HCT116 (cell line): ENCODE measurements at regions not wholly inside any gene's neighbourhood (a gene's known extent, or its start where the extent isn't known, plus 50 kb on each side); places are given as distances from the start of the nearest gene placed in this dataset.

Experiments used
- ATAC-seq: fragments of 200-7000 bp; cut with Tn5 transposase; 2 replicates; pipeline ENCODE4 v1.9.1; 2020; ENCODE audit warnings: mild to moderate bottlenecking, moderate library complexity
- BruUV-seq: library from RNA; stranded (reverse); fragments of 400-500 nt; replicated peaks from 2 replicates; lab custom pipeline; 2021; lab: Mats Ljungman, UMichigan
- CTCF ChIA-PET: fragments of 300-600 bp; sonication (Branson Sonifier 250); formaldehyde crosslinking; loops from one replicate; lab custom pipeline; 2021; ENCODE audit warnings: antibody characterized with exemption; lab: Charles Lee
- POLR2A ChIA-PET: fragments of 300-600, 350-600 bp; sonication (Branson Sonifier 250); formaldehyde crosslinking; loops from one replicate; lab custom pipeline; 2021; ENCODE audit warnings: antibody characterized with exemption; lab: Charles Lee
- RAD21 ChIA-PET, 2 experiments: fragments of 300-600 bp; sonication (Branson Sonifier 250); formaldehyde crosslinking; loops; one replicate each; lab custom pipeline; 2023; ENCODE audit warnings: low total read pairs in 2 of 2; ENCODE audit not compliant: uncharacterized antibody in 2 of 2, unreplicated experiment in 2 of 2, low non-redundant PET in 1 of 2; lab: Charles Lee
- DNase-seq: peaks from one replicate; pipeline ENCODE4 v3.0.0-alpha.2; 2010; ENCODE audit warnings: low read depth, low spot score
- H2AFZ ChIP-seq: fragments of 200-600 bp; shearing (Covaris generic), sonication (generic); 2 replicates; pipeline ENCODE4 v1.6.1; 2017; ENCODE audit warnings: low read depth, mixed run types, mixed read lengths, antibody characterized with exemption, low read length; ENCODE audit not compliant: poor library complexity, severe bottlenecking
- H3K27ac ChIP-seq: 2 replicates; pipeline ENCODE4 v1.5.1; 2012; ENCODE audit warnings: low read depth, low read length
- H3K27me3 ChIP-seq: fragments of 200-600 bp; sonication (generic); 2 replicates; pipeline ENCODE4 v1.6.1; 2016; ENCODE audit warnings: mixed run types, low read length, mixed read lengths; ENCODE audit not compliant: insufficient read depth
- H3K36me3 ChIP-seq, 2 experiments: fragments of 200-500 bp in 1 of 2; fragments of 200-600 bp in 1 of 2; sonication (Bioruptor generic) in 1 of 2; sonication (generic) in 1 of 2; 2 replicates each; pipeline versions ENCODE4 v1.5.1 to v1.6.1; 2014 to 2016; ENCODE audit warnings: low read length in 2 of 2, inconsistent platforms in 1 of 2, mixed read lengths in 1 of 2, mixed run types in 1 of 2; ENCODE audit not compliant: insufficient read depth in 2 of 2, control insufficient read depth in 1 of 2
- H3K4me1 ChIP-seq, 2 experiments: fragments of 200-600 bp in 1 of 2; sonication (generic) in 1 of 2; 2 replicates each; pipeline versions ENCODE4 v1.5.1 to v1.6.1; 2012 to 2017; ENCODE audit warnings: low read length in 2 of 2, inconsistent platforms in 1 of 2, mild to moderate bottlenecking in 1 of 2, mixed read lengths in 1 of 2, mixed run types in 1 of 2, moderate library complexity in 1 of 2; ENCODE audit not compliant: insufficient read depth in 2 of 2, control insufficient read depth in 1 of 2
- H3K4me2 ChIP-seq: fragments of 200-600 bp; sonication (generic); 2 replicates; pipeline ENCODE4 v1.6.1; 2017; ENCODE audit warnings: mixed run types, low read length, mixed read lengths
- H3K4me3 ChIP-seq, 2 experiments: fragments of 200-600 bp in 1 of 2; sonication (generic) in 1 of 2; replicated peaks in 1 of 2; 2 replicates each; pipeline ENCODE4 v1.5.1; 2011 to 2016; ENCODE audit warnings: low read length in 2 of 2, control low read depth in 1 of 2, low read depth in 1 of 2, mild to moderate bottlenecking in 1 of 2, mixed read lengths in 1 of 2, mixed run types in 1 of 2
- H3K79me2 ChIP-seq: fragments of 200-600 bp; sonication (generic); 2 replicates; pipeline ENCODE4 v1.6.1; 2017; ENCODE audit warnings: mild to moderate bottlenecking, mixed run types, low read length, moderate library complexity, mixed read lengths; ENCODE audit not compliant: insufficient read depth
- H3K9ac ChIP-seq: fragments of 200-600 bp; sonication (generic); 2 replicates; pipeline ENCODE4 v1.6.1; 2016; ENCODE audit warnings: low read length, mixed read lengths
- H3K9me2 ChIP-seq: fragments of 200-600 bp; sonication (generic), shearing (Covaris generic); 2 replicates; pipeline ENCODE4 v1.6.1; 2017; ENCODE audit warnings: mixed run types, mild to moderate bottlenecking, moderate library complexity; ENCODE audit not compliant: insufficient read depth
- H3K9me3 ChIP-seq, 2 experiments: fragments of 200-500 bp in 1 of 2; fragments of 200-600 bp in 1 of 2; sonication (Bioruptor generic) in 1 of 2; sonication (generic) in 1 of 2; 2 replicates each; pipeline ENCODE4 v1.6.1; 2014 to 2017; ENCODE audit warnings: low read length in 2 of 2, mixed read lengths in 2 of 2, inconsistent platforms in 1 of 2, low read depth in 1 of 2, mild to moderate bottlenecking in 1 of 2, mixed run types in 1 of 2, moderate library complexity in 1 of 2; ENCODE audit not compliant: control insufficient read depth in 1 of 2, insufficient read depth in 1 of 2
- H4K20me1 ChIP-seq: fragments of 200-600 bp; sonication (generic), shearing (Covaris generic); 2 replicates; pipeline ENCODE4 v1.6.1; 2017; ENCODE audit warnings: mixed run types, mild to moderate bottlenecking, moderate library complexity; ENCODE audit not compliant: insufficient read depth
- CEBPB ChIP-seq: IDR thresholded peaks from 2 replicates; pipeline ENCODE4 v1.6.1; 2012; ENCODE audit warnings: low read depth
- EGR1 ChIP-seq: IDR thresholded peaks from 2 replicates; pipeline ENCODE4 v1.6.1; 2012; ENCODE audit warnings: low read depth
- ELF1 ChIP-seq: IDR thresholded peaks from 2 replicates; pipeline ENCODE4 v1.6.1; 2012; ENCODE audit warnings: low read depth, borderline replicate concordance
- EZH2 ChIP-seq: fragments of 200-600 bp; sonication (generic); IDR thresholded peaks from 2 replicates; pipeline ENCODE4 v1.6.1; 2017; ENCODE audit warnings: antibody characterized with exemption, mixed run types
- FOSL1 ChIP-seq: IDR thresholded peaks from 2 replicates; pipeline ENCODE4 v1.6.1; 2012; ENCODE audit warnings: low read depth
- JUND ChIP-seq: IDR thresholded peaks from 2 replicates; pipeline ENCODE4 v1.6.1; 2012
- POLR2A ChIP-seq: IDR thresholded peaks from 2 replicates; pipeline ENCODE4 v1.7.0; 2011; ENCODE audit warnings: borderline replicate concordance; ENCODE audit not compliant: insufficient read depth, insufficient read length; ENCODE audit errors: extremely low read depth
- SIN3A ChIP-seq: IDR thresholded peaks from 2 replicates; pipeline ENCODE4 v1.6.1; 2012; ENCODE audit warnings: low read depth
- SRF ChIP-seq: IDR thresholded peaks from 2 replicates; pipeline ENCODE4 v1.6.1; 2012; ENCODE audit warnings: low read depth
- YY1 ChIP-seq: IDR thresholded peaks from 2 replicates; pipeline ENCODE4 v1.6.1; 2011; ENCODE audit warnings: low read length, low read depth, moderate library complexity, mild to moderate bottlenecking; ENCODE audit not compliant: insufficient replicate concordance; ENCODE audit errors: extremely low read depth
- intact Hi-C: fragments of 100-400 bp; cut with micrococcal nuclease; formaldehyde crosslinking; loops from 2 replicates; pipeline ENCODE4 v1.10.0; 2022
- TF ChIP-seq, protein P1 (sequence below): IDR thresholded peaks from 2 replicates; pipeline ENCODE4 v1.6.1; 2012
- TF ChIP-seq, protein P2 (sequence below): IDR thresholded peaks from 2 replicates; pipeline ENCODE4 v1.6.1; 2011; ENCODE audit warnings: mild to moderate bottlenecking, low read length, moderate library complexity; ENCODE audit not compliant: insufficient replicate concordance; ENCODE audit errors: extremely low read depth
- TF ChIP-seq, protein P3 (sequence below): IDR thresholded peaks from 2 replicates; pipeline ENCODE4 v1.6.1; 2012

- Histone ChIP-seq H3K4me2 (no peak overlapping the region), H4K20me1 (no peaks in the 10 kb centered on the region), H3K9me2 (no peaks in the 10 kb centered on the region), H3K9ac (no peak overlapping the region), H3K27me3 (no peaks in the 10 kb centered on the region), H3K27ac (no peak overlapping the region), H3K4me1 (no peaks in the 10 kb centered on the region), H2AFZ (no peak overlapping the region), H3K36me3 (no peaks in the 10 kb centered on the region), H3K4me3 (no peak overlapping the region)
- DNase-seq (no peak), ATAC-seq (no peak)
- ChIA-PET RAD21 (no interaction called here), CTCF (no interaction called here), POLR2A (no interaction called here)
- intact Hi-C loops: no loop called here
- TF ChIP-seq CEBPB (no peak), EZH2 (no peak), SIN3A (no peak), YY1 (no peak), FOSL1 (no peak), JUND (no peak), POLR2A (no peak), EGR1 (no peak), SRF (no peak), ELF1 (no peak)
- TF ChIP-seq, protein P1, sequence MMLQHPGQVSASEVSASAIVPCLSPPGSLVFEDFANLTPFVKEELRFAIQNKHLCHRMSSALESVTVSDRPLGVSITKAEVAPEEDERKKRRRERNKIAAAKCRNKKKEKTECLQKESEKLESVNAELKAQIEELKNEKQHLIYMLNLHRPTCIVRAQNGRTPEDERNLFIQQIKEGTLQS: no peak
- TF ChIP-seq, protein P2, sequence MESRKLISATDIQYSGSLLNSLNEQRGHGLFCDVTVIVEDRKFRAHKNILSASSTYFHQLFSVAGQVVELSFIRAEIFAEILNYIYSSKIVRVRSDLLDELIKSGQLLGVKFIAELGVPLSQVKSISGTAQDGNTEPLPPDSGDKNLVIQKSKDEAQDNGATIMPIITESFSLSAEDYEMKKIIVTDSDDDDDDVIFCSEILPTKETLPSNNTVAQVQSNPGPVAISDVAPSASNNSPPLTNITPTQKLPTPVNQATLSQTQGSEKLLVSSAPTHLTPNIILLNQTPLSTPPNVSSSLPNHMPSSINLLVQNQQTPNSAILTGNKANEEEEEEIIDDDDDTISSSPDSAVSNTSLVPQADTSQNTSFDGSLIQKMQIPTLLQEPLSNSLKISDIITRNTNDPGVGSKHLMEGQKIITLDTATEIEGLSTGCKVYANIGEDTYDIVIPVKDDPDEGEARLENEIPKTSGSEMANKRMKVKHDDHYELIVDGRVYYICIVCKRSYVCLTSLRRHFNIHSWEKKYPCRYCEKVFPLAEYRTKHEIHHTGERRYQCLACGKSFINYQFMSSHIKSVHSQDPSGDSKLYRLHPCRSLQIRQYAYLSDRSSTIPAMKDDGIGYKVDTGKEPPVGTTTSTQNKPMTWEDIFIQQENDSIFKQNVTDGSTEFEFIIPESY: no peak
- TF ChIP-seq, protein P3, sequence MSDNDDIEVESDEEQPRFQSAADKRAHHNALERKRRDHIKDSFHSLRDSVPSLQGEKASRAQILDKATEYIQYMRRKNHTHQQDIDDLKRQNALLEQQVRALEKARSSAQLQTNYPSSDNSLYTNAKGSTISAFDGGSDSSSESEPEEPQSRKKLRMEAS: no peak
- TF ChIP-seq, all 23 proteins: peak for 0
- H3K79me2 ChIP-seq: no peaks in the 10 kb centered on the region
- BruUV-seq: no TSS peak
- H3K9me3 ChIP-seq: no peaks in the 10 kb centered on the region; a peak in 1 of 4 replicates
These were observed 299.4 kb upstream of the OLFM3 start for GRCh38 chr1:102296116-102296515.
